Omental fat pad (tissue), 3 donors: ENCODE measurements at regions not wholly inside any gene's neighbourhood (a gene's known extent, or its start where the extent isn't known, plus 50 kb on each side); places are given as distances from the start of the nearest gene placed in this dataset.

Experiments
- ATAC-seq: fragments of 150-250 bp; one replicate; pipeline ENCODE4 v1.9.1; 2016; ENCODE audit warnings: mild to moderate bottlenecking, moderate library complexity; ENCODE audit not compliant: low FRiP score
- DNase-seq: peaks from one replicate; pipeline ENCODE4 v3.0.0-alpha.2; 2019; ENCODE audit warnings: low spot score
- TF ChIP-seq, protein P1 (sequence below), 3 donors: fragments of 450-650 bp; IDR thresholded peaks; one replicate each; pipeline ENCODE4 v1.5.1; 2016 to 2017; ENCODE audit warnings: antibody characterized with exemption in 3 of 3, mild to moderate bottlenecking in 3 of 3, moderate library complexity in 2 of 3

DNA sequence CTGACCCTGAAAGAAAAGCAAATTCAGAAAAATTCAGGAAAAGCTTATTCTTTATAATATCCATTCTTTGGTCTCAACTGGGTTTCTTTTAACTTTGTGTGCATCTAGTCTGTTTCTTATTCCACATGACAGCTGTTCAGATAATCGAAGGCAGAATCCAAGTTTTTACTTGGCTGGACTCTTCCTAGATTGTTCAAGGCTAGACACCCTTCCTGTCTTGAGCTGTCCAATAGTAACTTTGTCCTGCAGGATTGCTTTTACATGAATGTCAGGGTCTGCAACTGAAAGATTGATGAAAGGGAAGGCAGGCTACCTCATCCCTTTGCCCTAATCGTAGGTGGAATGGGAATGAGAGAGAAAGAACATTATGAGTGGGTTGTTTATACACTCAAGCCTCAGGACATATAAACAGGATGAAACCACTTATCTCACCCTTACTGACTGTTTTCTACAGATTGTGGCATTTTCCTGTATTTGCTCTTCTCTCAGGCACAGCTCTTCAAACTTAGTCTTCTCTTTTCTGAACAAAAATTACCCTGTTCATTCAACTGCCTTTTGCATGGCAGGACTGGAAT lies 76.9 kb downstream of the LEPR start:
- DNase-seq (no peak), ATAC-seq (no peak)
- TF ChIP-seq, protein P1, sequence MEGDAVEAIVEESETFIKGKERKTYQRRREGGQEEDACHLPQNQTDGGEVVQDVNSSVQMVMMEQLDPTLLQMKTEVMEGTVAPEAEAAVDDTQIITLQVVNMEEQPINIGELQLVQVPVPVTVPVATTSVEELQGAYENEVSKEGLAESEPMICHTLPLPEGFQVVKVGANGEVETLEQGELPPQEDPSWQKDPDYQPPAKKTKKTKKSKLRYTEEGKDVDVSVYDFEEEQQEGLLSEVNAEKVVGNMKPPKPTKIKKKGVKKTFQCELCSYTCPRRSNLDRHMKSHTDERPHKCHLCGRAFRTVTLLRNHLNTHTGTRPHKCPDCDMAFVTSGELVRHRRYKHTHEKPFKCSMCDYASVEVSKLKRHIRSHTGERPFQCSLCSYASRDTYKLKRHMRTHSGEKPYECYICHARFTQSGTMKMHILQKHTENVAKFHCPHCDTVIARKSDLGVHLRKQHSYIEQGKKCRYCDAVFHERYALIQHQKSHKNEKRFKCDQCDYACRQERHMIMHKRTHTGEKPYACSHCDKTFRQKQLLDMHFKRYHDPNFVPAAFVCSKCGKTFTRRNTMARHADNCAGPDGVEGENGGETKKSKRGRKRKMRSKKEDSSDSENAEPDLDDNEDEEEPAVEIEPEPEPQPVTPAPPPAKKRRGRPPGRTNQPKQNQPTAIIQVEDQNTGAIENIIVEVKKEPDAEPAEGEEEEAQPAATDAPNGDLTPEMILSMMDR (IDR thresholded peaks at IDR 0.05): no peak

DNA sequence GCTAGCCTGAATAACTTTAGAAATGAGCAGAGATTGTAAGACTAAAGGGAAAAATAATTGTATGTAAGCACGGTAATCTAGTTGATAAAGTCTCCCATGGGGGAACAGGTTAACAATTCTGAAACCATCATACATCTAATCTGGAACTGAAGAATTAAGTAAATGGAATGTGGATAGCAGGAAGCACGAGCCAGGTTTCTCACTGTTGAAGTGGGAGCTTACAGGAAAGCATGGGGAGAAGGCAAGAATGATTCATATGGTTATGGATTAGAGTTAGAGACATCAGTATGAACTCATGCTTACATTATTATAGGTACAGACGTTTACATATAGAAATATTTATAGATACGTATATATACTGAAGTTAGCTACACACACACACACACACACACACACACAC lies 83.0 kb downstream of the LEPR start:
- TF ChIP-seq, protein P1 (IDR thresholded peaks at IDR 0.05): no peak
- ATAC-seq (no peak), DNase-seq (no peak)

DNA sequence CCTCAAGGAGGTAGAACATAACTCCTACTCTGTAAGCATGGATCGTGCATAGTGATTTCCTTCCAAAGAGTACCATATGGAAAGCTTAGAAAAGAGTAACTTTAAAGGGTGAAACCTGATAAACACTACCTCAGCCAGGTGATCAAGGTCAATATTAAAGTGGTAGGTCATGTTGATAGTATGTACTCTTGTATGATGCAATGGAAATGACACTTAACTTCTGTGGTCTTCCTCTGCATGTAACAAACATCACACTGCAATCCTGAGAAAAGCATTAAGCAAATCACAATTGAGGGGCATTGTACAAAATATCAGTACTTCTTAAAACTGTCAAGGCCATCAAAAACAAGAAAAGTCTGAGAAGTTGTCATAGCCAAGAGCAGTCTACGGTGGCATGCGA lies 83.8 kb downstream of the LEPR start:
- no peak for ATAC-seq
- no peak for DNase-seq
- TF ChIP-seq, protein P1 (IDR thresholded peaks at IDR 0.05): no peak

DNA sequence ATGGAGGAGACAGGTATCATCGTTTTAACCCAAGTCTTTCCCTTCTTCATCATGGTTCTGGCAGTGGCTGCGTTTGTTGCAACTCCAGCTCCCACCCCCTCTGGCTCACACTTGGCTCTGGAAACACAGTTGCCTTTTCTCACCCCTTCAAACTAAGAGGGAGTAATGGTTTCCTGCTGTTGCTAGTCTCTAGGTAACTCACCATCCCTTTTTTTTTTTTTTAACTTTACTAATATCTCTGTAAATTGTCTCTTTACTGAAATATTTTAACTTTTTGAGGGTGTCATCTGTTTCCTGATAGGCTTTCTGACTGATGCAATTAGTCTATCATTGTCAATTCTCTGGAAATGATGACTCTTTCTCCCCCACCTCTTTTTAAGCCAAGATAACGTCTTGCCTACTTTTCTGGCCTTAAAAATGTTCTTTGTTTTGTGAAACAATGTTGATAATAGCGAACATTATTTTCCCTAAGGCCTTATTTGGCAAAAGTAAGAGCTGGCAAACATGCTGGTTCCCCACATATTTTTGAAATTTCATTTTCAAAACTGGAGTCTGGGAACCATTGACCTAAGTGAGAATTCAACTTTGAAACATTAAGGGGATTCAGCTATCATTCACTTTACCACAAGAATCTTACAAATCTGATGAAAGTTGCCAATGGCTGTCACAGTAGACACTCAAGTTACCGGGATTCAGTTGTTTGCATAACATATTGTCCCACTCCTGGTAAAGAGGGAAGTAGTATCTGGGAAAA lies 85.3 kb downstream of the LEPR start:
- TF ChIP-seq, protein P1 (IDR thresholded peaks at IDR 0.05): no peak
- ATAC-seq (no peak), DNase-seq (no peak)

DNA sequence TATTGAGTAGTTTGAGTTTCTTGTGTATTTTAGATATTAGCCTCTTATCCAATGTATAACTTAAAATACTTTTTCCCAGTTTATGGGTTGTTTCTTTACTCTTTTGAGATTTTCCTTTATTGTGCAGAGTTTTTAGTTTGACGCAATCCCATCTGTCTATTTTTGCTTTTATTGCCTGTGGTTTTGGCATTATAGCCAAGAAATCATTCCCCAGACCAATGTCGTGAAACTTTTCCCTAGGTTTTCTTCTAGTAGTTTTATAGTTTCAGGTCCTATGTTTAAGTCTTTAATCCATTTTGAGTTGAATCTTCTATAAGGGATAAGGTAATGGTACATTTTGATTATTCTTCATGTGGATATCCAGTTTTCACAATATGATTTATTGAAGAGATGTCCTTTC lies 87.6 kb downstream of the LEPR start:
- TF ChIP-seq, protein P1 (IDR thresholded peaks at IDR 0.05): no peak
- DNase-seq (no peak), ATAC-seq (no peak)

DNA sequence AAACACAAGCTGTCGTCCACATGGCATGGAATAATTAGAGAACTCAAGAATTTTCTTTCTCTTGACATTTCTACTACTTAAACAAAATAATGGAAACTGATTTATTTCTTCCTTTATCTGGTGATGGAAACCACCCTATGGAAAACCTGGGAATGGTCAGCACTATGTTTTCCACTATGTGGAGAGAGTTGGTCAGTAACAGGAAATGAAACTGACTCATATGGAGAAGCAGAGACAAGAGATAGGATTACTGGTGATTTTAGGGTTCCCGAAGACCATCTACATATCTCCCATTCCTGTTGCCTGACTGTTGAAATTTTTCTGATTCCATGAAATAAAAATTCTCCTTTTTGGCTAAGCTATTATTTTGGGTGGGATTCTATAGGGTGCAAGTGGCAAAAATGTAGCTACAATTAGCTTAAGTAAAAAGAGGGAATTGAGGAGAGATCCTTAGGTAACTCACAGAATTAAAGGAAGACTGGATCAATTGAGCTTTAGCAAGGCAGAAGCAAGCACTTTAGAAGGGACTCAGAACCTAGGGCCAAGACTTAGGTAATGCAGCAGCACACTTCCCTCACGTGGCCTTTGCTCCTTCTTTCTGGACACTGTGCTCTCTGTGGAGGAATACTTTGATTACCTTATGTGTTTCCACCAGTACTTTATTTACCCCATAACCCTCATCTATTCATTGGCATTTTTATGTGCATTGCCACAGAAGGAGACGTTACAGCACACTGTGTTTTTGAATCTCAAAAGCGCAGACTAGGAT lies 89.6 kb downstream of the LEPR start:
- ATAC-seq (no peak), DNase-seq (no peak)
- TF ChIP-seq, protein P1 (IDR thresholded peaks at IDR 0.05): no peak
